WTC11 (cell line): ENCODE measurements at regions not wholly inside any gene's neighbourhood (a gene's known extent, or its start where the extent isn't known, plus 50 kb on each side); places are given as distances from the start of the nearest gene placed in this dataset.

Experiments used
- AFF4 ChIP-seq: sonication (generic); formaldehyde crosslinking; IDR thresholded peaks from 2 replicates; pipeline ENCODE4 v1.8.1; 2023; ENCODE audit warnings: mild to moderate bottlenecking, missing genetic modification reagents, borderline replicate concordance
- ATF2 ChIP-seq: sonication (generic); formaldehyde crosslinking; IDR thresholded peaks from 2 replicates; pipeline ENCODE4 v1.8.1; 2022; ENCODE audit warnings: low read depth, missing genetic modification reagents, borderline replicate concordance
- HMGA2 ChIP-seq: fragments of 250-450 bp; sonication (Bioruptor Pico); IDR thresholded peaks from 2 replicates; pipeline ENCODE4 v1.4.0; 2021; ENCODE audit warnings: mild to moderate bottlenecking, moderate library complexity
- ZNF671 ChIP-seq: fragments of 250-450 bp; sonication (Bioruptor Pico); IDR thresholded peaks from 2 replicates; pipeline ENCODE4 v1.8.0; 2021; ENCODE audit warnings: mild to moderate bottlenecking
- TF ChIP-seq, protein P1 (sequence below): fragments of 200-600 bp; IDR thresholded peaks from 2 replicates; pipeline ENCODE4 v1.8.0; 2022; ENCODE audit warnings: antibody characterized with exemption
- TF ChIP-seq, protein P2 (sequence below): sonication (generic); formaldehyde crosslinking; IDR thresholded peaks from 2 replicates; pipeline ENCODE4 v1.8.1; 2023; ENCODE audit warnings: mild to moderate bottlenecking, missing genetic modification reagents, moderate library complexity

DNA sequence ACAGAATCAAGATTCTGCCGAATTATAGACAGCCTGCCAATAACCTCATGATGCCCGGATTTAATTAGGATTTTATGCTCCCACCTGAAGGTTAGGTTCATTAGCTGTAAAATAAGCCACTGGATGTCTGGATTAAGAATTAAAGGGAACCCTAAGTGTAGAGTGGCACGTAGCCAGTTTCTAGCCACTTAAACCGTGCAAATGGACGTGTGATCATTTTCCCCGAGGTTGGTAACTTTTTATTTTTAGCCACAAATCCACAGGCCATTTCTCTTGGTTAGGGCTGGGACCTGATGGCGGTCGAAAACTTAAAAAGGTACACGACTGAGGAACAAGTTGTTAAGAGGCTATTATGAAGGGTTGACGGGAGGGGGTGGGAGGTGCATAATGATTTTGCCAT is 127.3 kb upstream of the TMPO start:
- TF ChIP-seq AFF4 (CRISPR knock-in tag) (no peak), ATF2 (no peak), HMGA2 (CRISPR knock-in tag) (no peak), ZNF671 (no peak)
- TF ChIP-seq, protein P1, sequence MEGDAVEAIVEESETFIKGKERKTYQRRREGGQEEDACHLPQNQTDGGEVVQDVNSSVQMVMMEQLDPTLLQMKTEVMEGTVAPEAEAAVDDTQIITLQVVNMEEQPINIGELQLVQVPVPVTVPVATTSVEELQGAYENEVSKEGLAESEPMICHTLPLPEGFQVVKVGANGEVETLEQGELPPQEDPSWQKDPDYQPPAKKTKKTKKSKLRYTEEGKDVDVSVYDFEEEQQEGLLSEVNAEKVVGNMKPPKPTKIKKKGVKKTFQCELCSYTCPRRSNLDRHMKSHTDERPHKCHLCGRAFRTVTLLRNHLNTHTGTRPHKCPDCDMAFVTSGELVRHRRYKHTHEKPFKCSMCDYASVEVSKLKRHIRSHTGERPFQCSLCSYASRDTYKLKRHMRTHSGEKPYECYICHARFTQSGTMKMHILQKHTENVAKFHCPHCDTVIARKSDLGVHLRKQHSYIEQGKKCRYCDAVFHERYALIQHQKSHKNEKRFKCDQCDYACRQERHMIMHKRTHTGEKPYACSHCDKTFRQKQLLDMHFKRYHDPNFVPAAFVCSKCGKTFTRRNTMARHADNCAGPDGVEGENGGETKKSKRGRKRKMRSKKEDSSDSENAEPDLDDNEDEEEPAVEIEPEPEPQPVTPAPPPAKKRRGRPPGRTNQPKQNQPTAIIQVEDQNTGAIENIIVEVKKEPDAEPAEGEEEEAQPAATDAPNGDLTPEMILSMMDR, result no peak
- TF ChIP-seq, protein P2, sequence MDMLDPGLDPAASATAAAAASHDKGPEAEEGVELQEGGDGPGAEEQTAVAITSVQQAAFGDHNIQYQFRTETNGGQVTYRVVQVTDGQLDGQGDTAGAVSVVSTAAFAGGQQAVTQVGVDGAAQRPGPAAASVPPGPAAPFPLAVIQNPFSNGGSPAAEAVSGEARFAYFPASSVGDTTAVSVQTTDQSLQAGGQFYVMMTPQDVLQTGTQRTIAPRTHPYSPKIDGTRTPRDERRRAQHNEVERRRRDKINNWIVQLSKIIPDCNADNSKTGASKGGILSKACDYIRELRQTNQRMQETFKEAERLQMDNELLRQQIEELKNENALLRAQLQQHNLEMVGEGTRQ (CRISPR knock-in tag), result no peak
